Endodermal cell (in vitro differentiated cells): ENCODE measurements at regions not wholly inside any gene's neighbourhood (a gene's known extent, or its start where the extent isn't known, plus 50 kb on each side); places are given as distances from the start of the nearest gene placed in this dataset.

Experiments used
- DNase-seq: peaks from one replicate; pipeline ENCODE4 v3.0.0-alpha.2; 2017
- H3K27ac ChIP-seq: 2 replicates; pipeline ENCODE4 v1.5.1; 2013; ENCODE audit warnings: mild to moderate bottlenecking, low read depth, low read length, moderate library complexity
- H3K27me3 ChIP-seq: 2 replicates; pipeline ENCODE4 v1.6.1; 2013; ENCODE audit warnings: mild to moderate bottlenecking, low read length, moderate library complexity; ENCODE audit not compliant: insufficient read depth, control insufficient read depth, poor library complexity, severe bottlenecking
- H3K36me3 ChIP-seq: 2 replicates; pipeline ENCODE4 v1.7.0; 2013; ENCODE audit warnings: mild to moderate bottlenecking, low read length, moderate library complexity; ENCODE audit not compliant: control insufficient read depth, insufficient read depth
- H3K4me1 ChIP-seq: one replicate; pipeline ENCODE4 v1.7.0; 2013; ENCODE audit warnings: low read length; ENCODE audit not compliant: control insufficient read depth, insufficient read depth
- H3K4me3 ChIP-seq: 2 replicates; pipeline ENCODE4 v1.5.1; 2013; ENCODE audit warnings: mild to moderate bottlenecking, low read length, moderate library complexity
- H3K9ac ChIP-seq: 2 replicates; pipeline ENCODE4 v1.6.1; 2013; ENCODE audit warnings: mild to moderate bottlenecking, low read length, moderate library complexity; ENCODE audit not compliant: poor library complexity, severe bottlenecking; ENCODE audit errors: extremely low read depth
- H3K9me3 ChIP-seq: 2 replicates; pipeline ENCODE4 v1.6.1; 2013; ENCODE audit warnings: mild to moderate bottlenecking, low read length, moderate library complexity; ENCODE audit not compliant: control insufficient read depth
- H3K27ac Mint-ChIP-seq: 2 replicates; pipeline ENCODE4 v1.8.0; 2020; ENCODE audit warnings: mixed read lengths
- H3K27me3 Mint-ChIP-seq: 2 replicates; pipeline ENCODE4 v1.8.0; 2021; ENCODE audit warnings: mild to moderate bottlenecking, mixed read lengths; ENCODE audit not compliant: insufficient read depth
- H3K36me3 Mint-ChIP-seq: 2 replicates; pipeline ENCODE4 v1.8.0; 2020; ENCODE audit warnings: low read depth, mixed read lengths
- H3K4me1 Mint-ChIP-seq: 2 replicates; pipeline ENCODE4 v1.8.0; 2020; ENCODE audit warnings: mixed read lengths
- H3K4me3 Mint-ChIP-seq: 2 replicates; pipeline ENCODE4 v1.8.0; 2020; ENCODE audit warnings: mild to moderate bottlenecking, moderate library complexity, mixed read lengths
- H3K9me3 Mint-ChIP-seq: 2 replicates; pipeline ENCODE4 v1.8.0; 2020; ENCODE audit warnings: mild to moderate bottlenecking, mixed read lengths
- WGBS, 2 experiments: methylation state at CpG; one replicate each; pipeline versions ENCODE4 v1.1.5 to v1.1.7; 2013; ENCODE audit warnings: missing lambda C conversion rate in 2 of 2, mixed read lengths in 1 of 2; ENCODE audit not compliant: insufficient coverage in 1 of 2, insufficient read length in 1 of 2; 5-methylcytosine and 5-hydroxymethylcytosine counted together
- TF ChIP-seq, protein P1 (sequence below): fragments of 200-600 bp; sonication (generic); conservative IDR thresholded peaks from 2 replicates; pipeline ENCODE4 v1.5.0; 2021; ENCODE audit warnings: antibody characterized with exemption, mild to moderate bottlenecking

DNA sequence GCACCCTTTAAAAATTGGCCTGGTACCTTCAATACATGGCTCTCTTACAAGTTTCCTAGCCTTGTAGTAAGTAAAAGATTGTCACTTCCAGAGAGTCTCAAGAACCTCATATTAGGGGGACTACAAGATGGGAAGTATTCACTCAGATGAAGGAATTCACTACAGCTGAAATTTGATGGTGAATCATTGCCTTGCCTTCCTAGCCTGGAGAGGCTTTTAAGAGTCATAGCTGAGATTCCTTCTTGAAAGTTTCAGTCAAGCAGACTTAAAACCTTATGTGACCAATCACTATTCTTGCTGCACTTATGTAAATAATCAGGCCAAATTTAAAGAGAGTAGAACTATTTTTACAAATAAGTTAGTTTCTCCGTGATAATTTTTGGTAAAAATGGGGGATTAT lies 451.6 kb downstream of the TRHDE start:
- Mint-ChIP-seq H3K27me3 (no peaks in the 10 kb centered on the region), H3K36me3 (peaks cover 3% of the 10 kb centered on the region), H3K27ac (no peak overlapping the region), H3K4me1 (no peaks in the 10 kb centered on the region), H3K9me3 (peaks cover 24% of the 10 kb centered on the region), H3K4me3 (no peak overlapping the region)
- TF ChIP-seq, protein P1, sequence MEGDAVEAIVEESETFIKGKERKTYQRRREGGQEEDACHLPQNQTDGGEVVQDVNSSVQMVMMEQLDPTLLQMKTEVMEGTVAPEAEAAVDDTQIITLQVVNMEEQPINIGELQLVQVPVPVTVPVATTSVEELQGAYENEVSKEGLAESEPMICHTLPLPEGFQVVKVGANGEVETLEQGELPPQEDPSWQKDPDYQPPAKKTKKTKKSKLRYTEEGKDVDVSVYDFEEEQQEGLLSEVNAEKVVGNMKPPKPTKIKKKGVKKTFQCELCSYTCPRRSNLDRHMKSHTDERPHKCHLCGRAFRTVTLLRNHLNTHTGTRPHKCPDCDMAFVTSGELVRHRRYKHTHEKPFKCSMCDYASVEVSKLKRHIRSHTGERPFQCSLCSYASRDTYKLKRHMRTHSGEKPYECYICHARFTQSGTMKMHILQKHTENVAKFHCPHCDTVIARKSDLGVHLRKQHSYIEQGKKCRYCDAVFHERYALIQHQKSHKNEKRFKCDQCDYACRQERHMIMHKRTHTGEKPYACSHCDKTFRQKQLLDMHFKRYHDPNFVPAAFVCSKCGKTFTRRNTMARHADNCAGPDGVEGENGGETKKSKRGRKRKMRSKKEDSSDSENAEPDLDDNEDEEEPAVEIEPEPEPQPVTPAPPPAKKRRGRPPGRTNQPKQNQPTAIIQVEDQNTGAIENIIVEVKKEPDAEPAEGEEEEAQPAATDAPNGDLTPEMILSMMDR = no peak
- WGBS, 2 experiments = 91% methylated on average over 1 of the region's 1 CpG; no CpG with 5 or more reads in 1 of the 2 experiments
- no peak for DNase-seq
- Histone ChIP-seq H3K4me1 (no peaks in the 10 kb centered on the region), H3K27ac (no peak overlapping the region), H3K4me3 (no peak overlapping the region), H3K36me3 (no peaks in the 10 kb centered on the region), H3K9ac (no peak overlapping the region), H3K9me3 (peaks cover 22% of the 10 kb centered on the region), H3K27me3 (no peaks in the 10 kb centered on the region)

DNA sequence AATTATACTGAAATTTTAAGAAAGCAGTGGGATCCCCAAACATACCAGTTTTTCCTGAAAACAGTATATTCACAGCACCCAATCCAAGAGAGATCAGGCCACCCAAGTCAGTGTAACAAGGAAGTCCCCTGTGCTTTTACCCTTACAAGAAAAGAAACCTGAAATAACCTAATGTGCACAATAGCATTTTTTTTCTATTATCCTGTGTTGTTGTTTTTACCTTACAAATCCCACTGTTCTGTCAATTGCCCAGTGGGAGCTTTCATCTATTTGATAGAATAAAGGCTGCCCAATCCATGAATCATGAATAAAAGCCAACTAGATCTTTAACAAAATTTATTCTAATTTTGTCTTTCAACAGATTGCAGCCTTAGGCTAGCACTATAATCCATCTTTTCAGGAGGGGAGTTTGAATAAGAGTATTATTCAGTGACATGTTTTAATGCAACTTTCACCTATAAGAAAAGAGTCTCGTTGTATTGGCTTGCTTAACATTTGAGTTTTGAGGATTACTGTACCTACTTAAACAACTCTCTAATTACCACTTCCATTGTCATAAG lies 457.4 kb downstream of the TRHDE start:
- H3K9me3 Mint-ChIP-seq = no peaks in the 10 kb centered on the region
- peaks cover 8% of the 10 kb centered on the region for H3K4me1 Mint-ChIP-seq
- H3K36me3 ChIP-seq = no peaks in the 10 kb centered on the region

DNA sequence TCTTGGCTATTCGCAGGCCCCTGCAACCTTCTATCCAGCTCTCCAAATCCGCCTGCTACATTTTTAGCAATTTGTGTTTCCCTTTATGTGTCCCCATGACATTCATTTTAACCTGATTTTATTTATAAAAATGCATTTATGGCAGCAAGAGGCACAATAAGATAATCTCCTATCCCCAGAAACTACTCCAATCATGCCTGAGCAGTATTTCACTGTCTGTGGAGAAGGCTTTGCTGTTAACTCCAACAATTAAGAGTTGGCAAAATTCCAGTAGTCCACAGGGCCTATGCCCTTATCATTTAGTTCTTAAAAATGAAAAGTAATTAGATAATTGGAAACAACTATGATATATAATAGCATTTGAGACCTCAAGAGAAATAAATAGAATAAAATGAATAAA lies 462.4 kb downstream of the TRHDE start:
- H3K4me3 Mint-ChIP-seq = no peak overlapping the region
- TF ChIP-seq, protein P1 = no peak
- Histone ChIP-seq H3K27me3 (no peaks in the 10 kb centered on the region), H3K27ac (no peak overlapping the region), H3K4me1 (no peaks in the 10 kb centered on the region), H3K4me3 (no peak overlapping the region), H3K9ac (no peak overlapping the region), H3K36me3 (no peaks in the 10 kb centered on the region), H3K9me3 (no peaks in the 10 kb centered on the region)
- H3K27me3 Mint-ChIP-seq = no peaks in the 10 kb centered on the region
- H3K27ac Mint-ChIP-seq = no peak overlapping the region
- peaks cover 8% of the 10 kb centered on the region for H3K4me1 Mint-ChIP-seq
- DNase-seq = no peak
- no peaks in the 10 kb centered on the region for H3K36me3 Mint-ChIP-seq
- WGBS, 2 experiments = 98 to 100% methylated on average over 1 to 2 of the region's 2 CpGs
- no peaks in the 10 kb centered on the region for H3K9me3 Mint-ChIP-seq

More for the DNA sequence above, 457.4 kb downstream of the TRHDE start:
- 80% methylated on average over 1 of the region's 1 CpG; no CpG with 5 or more reads in 1 of the 2 experiments for WGBS, 2 experiments
- Mint-ChIP-seq H3K27ac (no peak overlapping the region), H3K36me3 (no peaks in the 10 kb centered on the region), H3K27me3 (no peaks in the 10 kb centered on the region), H3K4me3 (no peak overlapping the region)
- no peak for DNase-seq
- TF ChIP-seq, protein P1 = no peak
- Histone ChIP-seq H3K4me3 (no peak overlapping the region), H3K27me3 (no peaks in the 10 kb centered on the region), H3K9ac (no peak overlapping the region), H3K9me3 (no peaks in the 10 kb centered on the region), H3K4me1 (no peaks in the 10 kb centered on the region), H3K27ac (no peak overlapping the region)
